ENCODE measurements at regions not wholly inside any gene's neighbourhood (a gene's known extent, or its start where the extent isn't known, plus 50 kb on each side); places are given as distances from the start of the nearest gene placed in this dataset.

- H3K4me1 ChIP-seq = peaks cover 0 to 12% (median 3%) of the 10 kb centered on the region in 6 donors
- DNase-seq = no peak
- no peaks in the 10 kb centered on the region for H3K27me3 ChIP-seq (replicated peaks in 1 of 7)
- no peaks in the 10 kb centered on the region for H3K36me3 ChIP-seq
- intact Hi-C loops (cut with DNase I; ENCODE audit: low total_unique reads) = no loop called here
- no peak for TF ChIP-seq POLR2A (IDR thresholded peaks at IDR 0.05)
- no peak overlapping the region for H3K4me3 ChIP-seq
- H3K9me3 ChIP-seq = no peaks in the 10 kb centered on the region
- peak overlapping the region in 6 of 8 donors; percentile 16 to 68 (median 56) for H3K27ac ChIP-seq
- WGBS, 5 donors = 36 to 51% (median 44%) methylated on average over 6 of the region's 6 CpGs
These were observed 369.6 kb upstream of the ADGRL2 start for GRCh38 chr1:81430955-81431623.

- no peaks in the 10 kb centered on the region for H3K36me3 ChIP-seq
- peaks cover 0 to 12% (median 3%) of the 10 kb centered on the region in 6 donors for H3K4me1 ChIP-seq
- H3K9me3 ChIP-seq = no peaks in the 10 kb centered on the region
- intact Hi-C loops (cut with DNase I; ENCODE audit: low total_unique reads) = no loop called here
- TF ChIP-seq CTCF (IDR thresholded peaks at IDR 0.05 in 8 of 11, conservative IDR thresholded peaks at IDR 0.05 in 3 of 11) (no peak), POLR2A (IDR thresholded peaks at IDR 0.05) (no peak), POLR2AphosphoS5 (IDR thresholded peaks at IDR 0.05) (no peak)
- H3K27ac ChIP-seq = peak overlapping the region in 1 of 8 donors; percentile 62
- WGBS, 5 donors = 46 to 75% (median 56%) methylated on average over 1 of the region's 1 CpG
- DNase-seq = no peak
- H3K27me3 ChIP-seq (replicated peaks in 1 of 7) = no peaks in the 10 kb centered on the region
- no peak overlapping the region for H3K4me3 ChIP-seq
These were observed 370.3 kb upstream of the ADGRL2 start for GRCh38 chr1:81430236-81430938.

- TF ChIP-seq POLR2AphosphoS5 (IDR thresholded peaks at IDR 0.05) (no peak), POLR2A (IDR thresholded peaks at IDR 0.05) (no peak), CTCF (IDR thresholded peaks at IDR 0.05 in 8 of 11, conservative IDR thresholded peaks at IDR 0.05 in 3 of 11) (no peak)
- Histone ChIP-seq H3K36me3 (no peaks in the 10 kb centered on the region), H3K27me3 (replicated peaks in 1 of 7) (no peaks in the 10 kb centered on the region), H3K27ac (no peak overlapping the region), H3K4me3 (no peak overlapping the region), H3K4me1 (peaks cover 0 to 12% (median 3%) of the 10 kb centered on the region in 6 donors), H3K9me3 (no peaks in the 10 kb centered on the region)
- intact Hi-C loops (cut with DNase I; ENCODE audit: low total_unique reads) = no loop called here
- WGBS, 5 donors = 84 to 97% (median 89%) methylated on average over 1 of the region's 1 CpG
- DNase-seq = no peak
These were observed 371.7 kb upstream of the ADGRL2 start for GRCh38 chr1:81428998-81429397.

DNA sequence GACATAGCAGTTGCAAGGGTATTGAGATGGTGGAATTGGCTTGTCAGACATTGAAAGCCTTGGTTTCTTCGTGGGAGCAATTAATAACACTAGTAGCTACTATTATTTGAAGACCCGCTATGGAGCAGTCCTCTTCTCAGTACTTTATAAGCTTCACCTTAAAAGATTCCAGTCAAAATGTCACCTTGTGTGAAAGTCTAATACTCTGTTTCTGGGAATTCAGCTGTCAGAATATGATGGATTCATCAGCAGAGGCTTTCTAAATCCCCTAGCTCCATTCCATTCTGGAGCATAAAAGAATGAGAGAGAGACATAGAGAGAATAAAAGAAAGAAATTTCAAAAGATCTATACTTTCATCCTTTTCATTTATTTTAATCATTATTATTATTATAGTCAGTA lies 375.9 kb upstream of the ADGRL2 start:
- Histone ChIP-seq H3K36me3 (no peaks in the 10 kb centered on the region), H3K9me3 (no peaks in the 10 kb centered on the region), H3K4me1 (no peaks in the 10 kb centered on the region), H3K27me3 (replicated peaks in 1 of 7) (no peaks in the 10 kb centered on the region), H3K4me3 (no peak overlapping the region), H3K27ac (peak overlapping the region in 1 of 8 donors; percentile 35)
- DNase-seq = no peak
- intact Hi-C loops (cut with DNase I; ENCODE audit: low total_unique reads) = no loop called here
- WGBS, 5 donors = 82 to 95% (median 90%) methylated on average over 2 of the region's 2 CpGs
- TF ChIP-seq POLR2AphosphoS5 (IDR thresholded peaks at IDR 0.05) (no peak), CTCF (IDR thresholded peaks at IDR 0.05 in 8 of 11, conservative IDR thresholded peaks at IDR 0.05 in 3 of 11) (no peak), POLR2A (IDR thresholded peaks at IDR 0.05) (no peak)
